WTC11 (cell line): ENCODE measurements at regions not wholly inside any gene's neighbourhood (a gene's known extent, or its start where the extent isn't known, plus 50 kb on each side); places are given as distances from the start of the nearest gene placed in this dataset.

Source experiments
- ATAC-seq: fragments of 200-7000 bp; cut with Tn5 transposase; 2 replicates; pipeline ENCODE4 v1.10.0; 2021; ENCODE audit warnings: mild to moderate bottlenecking, moderate library complexity
- CTCF ChIA-PET: fragments of 300-600 bp; sonication (Branson Sonifier 250); formaldehyde crosslinking; loops from one replicate; lab custom pipeline; 2021; ENCODE audit warnings: antibody characterized with exemption; lab: Charles Lee
- POLR2A ChIA-PET: fragments of 350-600 bp; sonication (Branson Sonifier 250); formaldehyde crosslinking; loops from one replicate; lab custom pipeline; 2021; ENCODE audit warnings: antibody characterized with exemption; lab: Charles Lee
- DNase-seq: peaks from one replicate; pipeline ENCODE4 v3.0.0; 2021; ENCODE audit warnings: low spot score
- H3K27ac Mint-ChIP-seq: 2 replicates; pipeline ENCODE4 v1.8.0; 2021; ENCODE audit warnings: mixed read lengths
- H3K27me3 Mint-ChIP-seq: 2 replicates; pipeline ENCODE4 v1.8.0; 2021; ENCODE audit warnings: low read depth, mild to moderate bottlenecking, moderate library complexity, mixed read lengths
- H3K36me3 Mint-ChIP-seq: 2 replicates; pipeline ENCODE4 v1.8.0; 2021; ENCODE audit warnings: mixed read lengths
- H3K4me1 Mint-ChIP-seq: 2 replicates; pipeline ENCODE4 v1.8.0; 2022; ENCODE audit warnings: mixed read lengths
- H3K4me3 Mint-ChIP-seq: 2 replicates; pipeline ENCODE4 v1.8.0; 2021; ENCODE audit warnings: mild to moderate bottlenecking, moderate library complexity, mixed read lengths
- H3K9me3 Mint-ChIP-seq: 2 replicates; pipeline ENCODE4 v1.8.0; 2021; ENCODE audit warnings: mixed read lengths
- CREM ChIP-seq: sonication (generic); formaldehyde crosslinking; IDR thresholded peaks from 2 replicates; pipeline ENCODE4 v1.8.1; 2022; ENCODE audit warnings: mild to moderate bottlenecking, missing genetic modification reagents, moderate library complexity
- E2F5 ChIP-seq: sonication (generic); formaldehyde crosslinking; IDR thresholded peaks from 2 replicates; pipeline ENCODE4 v1.8.1; 2022; ENCODE audit warnings: mild to moderate bottlenecking, moderate library complexity, missing genetic modification reagents
- ELF4 ChIP-seq: sonication (generic); formaldehyde crosslinking; IDR thresholded peaks from 2 replicates; pipeline ENCODE4 v1.8.1; 2022; ENCODE audit warnings: low read depth, mild to moderate bottlenecking, moderate library complexity, missing genetic modification reagents
- FOXJ3 ChIP-seq: sonication (generic); formaldehyde crosslinking; IDR thresholded peaks from 2 replicates; pipeline ENCODE4 v1.9.0; 2021; ENCODE audit warnings: missing genetic modification reagents, mild to moderate bottlenecking, borderline replicate concordance
- FOXP1 ChIP-seq: sonication (generic); formaldehyde crosslinking; IDR thresholded peaks from 2 replicates; pipeline ENCODE4 v1.8.0; 2022; ENCODE audit warnings: missing genetic modification reagents, mild to moderate bottlenecking, moderate library complexity, borderline replicate concordance
- FOXP4 ChIP-seq: sonication (generic); formaldehyde crosslinking; IDR thresholded peaks from 2 replicates; pipeline ENCODE4 v1.8.0; 2022; ENCODE audit warnings: mild to moderate bottlenecking, missing genetic modification reagents
- HMGA2 ChIP-seq: fragments of 250-450 bp; sonication (Bioruptor Pico); IDR thresholded peaks from 2 replicates; pipeline ENCODE4 v1.4.0; 2021; ENCODE audit warnings: mild to moderate bottlenecking, moderate library complexity
- NFE2L1 ChIP-seq: sonication (generic); formaldehyde crosslinking; IDR thresholded peaks from 2 replicates; pipeline ENCODE4 v1.8.1; 2023; ENCODE audit warnings: missing genetic modification reagents
- OVOL2 ChIP-seq: fragments of 250-450 bp; sonication (Bioruptor Pico); IDR thresholded peaks from 2 replicates; pipeline ENCODE4 v1.9.0; 2021; ENCODE audit warnings: mild to moderate bottlenecking, borderline replicate concordance
- RELA ChIP-seq: sonication (generic); formaldehyde crosslinking; IDR thresholded peaks from 2 replicates; pipeline ENCODE4 v1.8.1; 2022; ENCODE audit warnings: missing genetic modification reagents, mild to moderate bottlenecking, borderline replicate concordance
- SMAD3 ChIP-seq: sonication (generic); formaldehyde crosslinking; IDR thresholded peaks from 2 replicates; pipeline ENCODE4 v1.8.0; 2022; ENCODE audit warnings: missing genetic modification reagents, mild to moderate bottlenecking, borderline replicate concordance
- SP1 ChIP-seq: sonication (generic); formaldehyde crosslinking; conservative IDR thresholded peaks from 2 replicates; pipeline ENCODE4 v1.8.1; 2022; ENCODE audit warnings: missing genetic modification reagents
- TEAD1 ChIP-seq: sonication (generic); formaldehyde crosslinking; IDR thresholded peaks from 2 replicates; pipeline ENCODE4 v1.8.0; 2022; ENCODE audit warnings: mild to moderate bottlenecking, missing genetic modification reagents
- TEAD4 ChIP-seq: sonication (generic); formaldehyde crosslinking; IDR thresholded peaks from 2 replicates; pipeline ENCODE4 v1.8.0; 2022; ENCODE audit warnings: mild to moderate bottlenecking, missing genetic modification reagents
- ZNF317 ChIP-seq: sonication (generic); formaldehyde crosslinking; IDR thresholded peaks from 2 replicates; pipeline ENCODE4 v1.8.1; 2023; ENCODE audit warnings: low read depth, mild to moderate bottlenecking, moderate library complexity, missing genetic modification reagents, borderline replicate concordance
- ZNF416 ChIP-seq: fragments of 250-450 bp; sonication (Bioruptor Pico); IDR thresholded peaks from 2 replicates; pipeline ENCODE4 v1.9.0; 2021; ENCODE audit warnings: mild to moderate bottlenecking, inconsistent platforms
- ZNF671 ChIP-seq: fragments of 250-450 bp; sonication (Bioruptor Pico); IDR thresholded peaks from 2 replicates; pipeline ENCODE4 v1.8.0; 2021; ENCODE audit warnings: mild to moderate bottlenecking
- TF ChIP-seq, protein P1 (sequence below): sonication (generic); formaldehyde crosslinking; IDR thresholded peaks from 2 replicates; pipeline ENCODE4 v1.8.0; 2022; ENCODE audit warnings: mild to moderate bottlenecking, missing genetic modification reagents
- TF ChIP-seq, protein P2 (sequence below): sonication (generic); formaldehyde crosslinking; IDR thresholded peaks from 2 replicates; pipeline ENCODE4 v1.8.1; 2023; ENCODE audit warnings: mild to moderate bottlenecking, missing genetic modification reagents, moderate library complexity
- TF ChIP-seq, protein P3 (sequence below): sonication (generic); formaldehyde crosslinking; IDR thresholded peaks from 2 replicates; pipeline ENCODE4 v1.8.0; 2023; ENCODE audit warnings: missing genetic modification reagents
- TF ChIP-seq, protein P4 (sequence below): sonication (generic); formaldehyde crosslinking; IDR thresholded peaks from 2 replicates; pipeline ENCODE4 v1.8.1; 2022; ENCODE audit warnings: missing genetic modification reagents, borderline replicate concordance

DNA sequence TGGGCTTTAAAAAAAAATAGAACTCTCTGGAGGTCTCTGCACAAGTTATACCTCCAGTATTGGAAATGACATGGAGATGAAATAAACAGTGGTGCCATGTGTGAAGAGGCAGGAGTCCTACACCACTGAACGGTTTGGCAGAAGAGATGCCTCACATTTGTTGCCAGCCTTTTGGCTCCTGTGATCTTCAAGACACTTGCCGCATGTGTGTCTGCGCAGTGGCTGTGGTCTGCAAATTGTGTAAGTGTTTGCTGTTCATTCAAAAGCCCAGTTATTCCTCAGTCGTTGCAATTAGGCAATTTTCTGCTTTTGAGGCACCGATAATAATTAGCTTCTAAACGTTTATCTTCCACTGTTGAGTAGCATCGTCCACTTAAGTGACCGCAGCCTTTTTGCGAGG is 319.1 kb downstream of the BRD1 start:
- ChIA-PET POLR2A (no interaction called here), CTCF (interaction anchor here (1.0 kb wide), 1 partner anchor 203 kb away, joined by 4 read pairs; no protein-coding TSS in a partner anchor)
- H3K4me1 Mint-ChIP-seq: peaks cover 20% of the 10 kb centered on the region
- peaks cover 6% of the 10 kb centered on the region for H3K27me3 Mint-ChIP-seq
- DNase-seq: no peak
- peaks cover 17% of the 10 kb centered on the region for H3K9me3 Mint-ChIP-seq
- no peak overlapping the region for H3K4me3 Mint-ChIP-seq
- H3K27ac Mint-ChIP-seq: no peak overlapping the region
- TF ChIP-seq, protein P1, sequence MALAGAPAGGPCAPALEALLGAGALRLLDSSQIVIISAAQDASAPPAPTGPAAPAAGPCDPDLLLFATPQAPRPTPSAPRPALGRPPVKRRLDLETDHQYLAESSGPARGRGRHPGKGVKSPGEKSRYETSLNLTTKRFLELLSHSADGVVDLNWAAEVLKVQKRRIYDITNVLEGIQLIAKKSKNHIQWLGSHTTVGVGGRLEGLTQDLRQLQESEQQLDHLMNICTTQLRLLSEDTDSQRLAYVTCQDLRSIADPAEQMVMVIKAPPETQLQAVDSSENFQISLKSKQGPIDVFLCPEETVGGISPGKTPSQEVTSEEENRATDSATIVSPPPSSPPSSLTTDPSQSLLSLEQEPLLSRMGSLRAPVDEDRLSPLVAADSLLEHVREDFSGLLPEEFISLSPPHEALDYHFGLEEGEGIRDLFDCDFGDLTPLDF (CRISPR knock-in tag): no peak
- no peak for TF ChIP-seq FOXJ3 (CRISPR knock-in tag)
- TF ChIP-seq, protein P2, sequence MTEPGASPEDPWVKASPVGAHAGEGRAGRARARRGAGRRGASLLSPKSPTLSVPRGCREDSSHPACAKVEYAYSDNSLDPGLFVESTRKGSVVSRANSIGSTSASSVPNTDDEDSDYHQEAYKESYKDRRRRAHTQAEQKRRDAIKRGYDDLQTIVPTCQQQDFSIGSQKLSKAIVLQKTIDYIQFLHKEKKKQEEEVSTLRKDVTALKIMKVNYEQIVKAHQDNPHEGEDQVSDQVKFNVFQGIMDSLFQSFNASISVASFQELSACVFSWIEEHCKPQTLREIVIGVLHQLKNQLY (CRISPR knock-in tag): no peak
- no peak for TF ChIP-seq OVOL2 (CRISPR knock-in tag)
- TF ChIP-seq FOXP4 (CRISPR knock-in tag): no peak
- TF ChIP-seq FOXP1 (CRISPR knock-in tag): no peak
- H3K36me3 Mint-ChIP-seq: peaks cover 7% of the 10 kb centered on the region
- ATAC-seq: no peak

DNA sequence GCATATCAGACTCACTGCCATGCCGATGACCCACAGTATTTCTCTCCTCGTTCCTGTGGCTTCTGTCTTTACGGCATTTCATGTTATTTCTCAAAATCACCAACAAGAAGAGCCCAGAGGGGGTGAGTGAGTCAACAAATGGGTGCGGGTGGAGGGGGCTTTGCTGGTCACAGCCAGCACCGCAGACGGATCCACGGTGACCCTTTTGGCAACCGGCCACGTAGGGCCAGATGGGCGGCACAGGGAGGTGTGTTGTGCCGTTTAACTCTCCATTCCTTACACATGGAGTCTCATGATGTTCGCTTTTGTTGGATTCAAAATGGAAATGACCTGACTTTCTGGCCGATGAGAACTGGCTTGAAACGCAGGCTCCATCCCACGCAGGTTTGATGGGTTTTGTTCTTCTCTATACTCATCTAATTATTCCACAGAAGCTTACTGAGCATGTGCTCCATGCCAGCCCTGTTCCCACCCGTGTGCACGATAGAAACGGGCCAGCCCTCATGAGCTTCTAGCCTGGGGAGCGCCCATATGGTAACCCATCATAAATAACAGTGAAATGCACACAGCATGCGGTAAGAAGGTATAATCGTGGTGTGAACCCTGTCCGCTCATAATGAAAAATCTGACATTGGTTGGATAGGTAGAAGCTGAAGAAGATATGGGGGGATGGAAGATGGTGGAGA is 319.9 kb downstream of the BRD1 start:
- Mint-ChIP-seq H3K4me3 (no peak overlapping the region), H3K4me1 (peaks cover 14% of the 10 kb centered on the region), H3K27me3 (peaks cover 6% of the 10 kb centered on the region), H3K9me3 (peaks cover 17% of the 10 kb centered on the region), H3K27ac (no peak overlapping the region), H3K36me3 (peaks cover 7% of the 10 kb centered on the region)
- POLR2A ChIA-PET: no interaction called here
- CTCF ChIA-PET: no interaction called here
- DNase-seq: no peak
- no peak for ATAC-seq
- TF ChIP-seq ZNF671 (CRISPR knock-in tag) (no peak), TEAD4 (no peak), CREM (CRISPR knock-in tag) (no peak), RELA (no peak), TEAD1 (CRISPR knock-in tag) (no peak), HMGA2 (CRISPR knock-in tag) (no peak), ELF4 (CRISPR knock-in tag) (no peak), ZNF317 (CRISPR knock-in tag) (no peak), ZNF416 (CRISPR knock-in tag) (no peak), SP1 (CRISPR knock-in tag) (no peak), NFE2L1 (no peak), E2F5 (no peak), SMAD3 (CRISPR knock-in tag) (no peak)
- TF ChIP-seq, protein P3, sequence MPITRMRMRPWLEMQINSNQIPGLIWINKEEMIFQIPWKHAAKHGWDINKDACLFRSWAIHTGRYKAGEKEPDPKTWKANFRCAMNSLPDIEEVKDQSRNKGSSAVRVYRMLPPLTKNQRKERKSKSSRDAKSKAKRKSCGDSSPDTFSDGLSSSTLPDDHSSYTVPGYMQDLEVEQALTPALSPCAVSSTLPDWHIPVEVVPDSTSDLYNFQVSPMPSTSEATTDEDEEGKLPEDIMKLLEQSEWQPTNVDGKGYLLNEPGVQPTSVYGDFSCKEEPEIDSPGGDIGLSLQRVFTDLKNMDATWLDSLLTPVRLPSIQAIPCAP (CRISPR knock-in tag): no peak
- TF ChIP-seq, protein P4, sequence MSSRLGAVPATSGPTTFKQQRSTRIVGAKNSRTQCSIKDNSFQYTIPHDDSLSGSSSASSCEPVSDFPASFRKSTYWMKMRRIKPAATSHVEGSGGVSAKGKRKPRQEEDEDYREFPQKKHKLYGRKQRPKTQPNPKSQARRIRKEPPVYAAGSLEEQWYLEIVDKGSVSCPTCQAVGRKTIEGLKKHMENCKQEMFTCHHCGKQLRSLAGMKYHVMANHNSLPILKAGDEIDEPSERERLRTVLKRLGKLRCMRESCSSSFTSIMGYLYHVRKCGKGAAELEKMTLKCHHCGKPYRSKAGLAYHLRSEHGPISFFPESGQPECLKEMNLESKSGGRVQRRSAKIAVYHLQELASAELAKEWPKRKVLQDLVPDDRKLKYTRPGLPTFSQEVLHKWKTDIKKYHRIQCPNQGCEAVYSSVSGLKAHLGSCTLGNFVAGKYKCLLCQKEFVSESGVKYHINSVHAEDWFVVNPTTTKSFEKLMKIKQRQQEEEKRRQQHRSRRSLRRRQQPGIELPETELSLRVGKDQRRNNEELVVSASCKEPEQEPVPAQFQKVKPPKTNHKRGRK (CRISPR knock-in tag): no peak
